ENCODE measurements at regions not wholly inside any gene's neighbourhood (a gene's known extent, or its start where the extent isn't known, plus 50 kb on each side); places are given as distances from the start of the nearest gene placed in this dataset.

DNA sequence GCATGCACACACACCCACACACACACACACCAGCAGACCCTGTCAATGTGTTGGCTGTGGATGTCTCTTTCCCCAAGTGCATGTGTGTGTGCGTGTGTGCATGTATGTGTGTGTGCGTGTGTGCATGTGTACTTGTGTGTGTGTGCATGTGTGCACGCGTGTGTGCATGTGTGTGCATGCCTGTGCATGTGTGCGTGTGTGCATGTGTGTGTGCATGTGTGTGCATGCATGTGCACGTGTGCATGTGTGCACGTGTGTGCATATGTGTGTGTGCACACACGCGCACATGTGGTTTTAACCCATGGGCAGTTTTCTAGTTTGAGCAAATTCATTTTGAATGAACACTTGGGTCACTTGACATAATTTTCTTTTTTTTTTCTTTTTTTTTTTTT, 268.8 kb upstream of the IRX1 start:
- Histone ChIP-seq H3K4me2 (ENCODE audit: low read length) (no peak overlapping the region), H3F3A (ENCODE audit: low read length, unreplicated experiment) (no peaks in the 10 kb centered on the region), H2AFZ (ENCODE audit: low read length) (no peak overlapping the region), H4K20me1 (ENCODE audit: low read length) (no peaks in the 10 kb centered on the region), H3K27me3 (ENCODE audit: low read length) (no peaks in the 10 kb centered on the region), H3K36me3 (ENCODE audit: low read depth, low read length) (no peaks in the 10 kb centered on the region), H3K4me1 (ENCODE audit: insufficient read depth, low read length) (no peaks in the 10 kb centered on the region), H3K9me2 (replicated peaks; ENCODE audit: low read length) (no peaks in the 10 kb centered on the region), H3K9ac (ENCODE audit: low read length) (no peak overlapping the region), H3K9me3 (ENCODE audit: low read length) (peaks cover 20% of the 10 kb centered on the region; the same call in 1 of the 2 replicates), H3K79me2 (ENCODE audit: low read length) (no peaks in the 10 kb centered on the region), H3K4me3 (ENCODE audit: low read length) (no peak overlapping the region), H3K27ac (ENCODE audit: low read length) (no peak overlapping the region)
- CTCF ChIA-PET, result no interaction called here
- DNase-seq (no peak), ATAC-seq (no peak)
- POLR2A ChIA-PET (ENCODE audit: unreplicated experiment), result no interaction called here
- intact Hi-C loops (cut with micrococcal nuclease), result no loop called here
- BruUV-seq (replicated peaks), result no TSS peak
- TF ChIP-seq EZH2phosphoT487 (IDR thresholded peaks at IDR 0.05; ENCODE audit: borderline replicate concordance, low read length) (no peak), EZH2 (IDR thresholded peaks at IDR 0.05; ENCODE audit: low read length, unreplicated experiment) (no peak), CTCF (conservative IDR thresholded peaks at IDR 0.05; ENCODE audit: low read depth, low read length) (no peak)

GRCh38 chr5:3325972-3326840, 269.4 kb upstream of the IRX1 start:
- no peak overlapping the region for H3K4me2 ChIP-seq (ENCODE audit: low read length)
- no peak for DNase-seq

More at GRCh38 chr5:3325972-3326840, 269.4 kb upstream of the IRX1 start:
- H2AFZ ChIP-seq (ENCODE audit: low read length), result no peak overlapping the region
- no peaks in the 10 kb centered on the region for H3K9me2 ChIP-seq (replicated peaks; ENCODE audit: low read length)
- no peak overlapping the region for H3K27ac ChIP-seq (ENCODE audit: low read length)
- peaks cover 20% of the 10 kb centered on the region; the same call in 1 of the 2 replicates for H3K9me3 ChIP-seq (ENCODE audit: low read length)
- no peak overlapping the region for H3K4me3 ChIP-seq (ENCODE audit: low read length)
- H3F3A ChIP-seq (ENCODE audit: low read length, unreplicated experiment), result no peaks in the 10 kb centered on the region
- H3K36me3 ChIP-seq (ENCODE audit: low read depth, low read length), result no peaks in the 10 kb centered on the region
- BruUV-seq (replicated peaks), result no TSS peak
- H3K4me1 ChIP-seq (ENCODE audit: insufficient read depth, low read length), result no peaks in the 10 kb centered on the region
- CTCF ChIA-PET, result no interaction called here
- POLR2A ChIA-PET (ENCODE audit: unreplicated experiment), result no interaction called here
- H3K27me3 ChIP-seq (ENCODE audit: low read length), result no peaks in the 10 kb centered on the region
- H3K9ac ChIP-seq (ENCODE audit: low read length), result no peak overlapping the region
- intact Hi-C loops (cut with micrococcal nuclease), result no loop called here
- no peaks in the 10 kb centered on the region for H4K20me1 ChIP-seq (ENCODE audit: low read length)
- ATAC-seq, result no peak
- no peak for TF ChIP-seq CTCF (conservative IDR thresholded peaks at IDR 0.05; ENCODE audit: low read depth, low read length)
- no peak for TF ChIP-seq EZH2phosphoT487 (IDR thresholded peaks at IDR 0.05; ENCODE audit: borderline replicate concordance, low read length)
- TF ChIP-seq EZH2 (IDR thresholded peaks at IDR 0.05; ENCODE audit: low read length, unreplicated experiment), result no peak
- H3K79me2 ChIP-seq (ENCODE audit: low read length), result no peaks in the 10 kb centered on the region
